Immature natural killer cell (primary cell): ENCODE measurements at regions not wholly inside any gene's neighbourhood (a gene's known extent, or its start where the extent isn't known, plus 50 kb on each side); places are given as distances from the start of the nearest gene placed in this dataset.

ENCODE experiments used
- DNase-seq, 3 donors: peaks; one replicate each; pipeline ENCODE4 v3.0.0; 2022; ENCODE audit warnings: mixed read lengths in 1 of 3
- H3K27ac Mint-ChIP-seq, 6 donors: one replicate each; pipeline ENCODE4 v1.8.0; 2020; ENCODE audit warnings: mixed read lengths in 6 of 6, mild to moderate bottlenecking in 5 of 6, inconsistent platforms in 4 of 6, moderate library complexity in 3 of 6
- H3K27me3 Mint-ChIP-seq, 3 donors: one replicate each; pipeline ENCODE4 v1.8.0; 2020 to 2021; ENCODE audit warnings: low read depth in 3 of 3, mild to moderate bottlenecking in 3 of 3, mixed read lengths in 3 of 3, moderate library complexity in 3 of 3, inconsistent platforms in 1 of 3
- H3K36me3 Mint-ChIP-seq, 3 donors: one replicate each; pipeline ENCODE4 v1.8.0; 2020; ENCODE audit warnings: mixed read lengths in 3 of 3, inconsistent platforms in 2 of 3, mild to moderate bottlenecking in 2 of 3
- H3K4me1 Mint-ChIP-seq, 2 donors: one replicate each; pipeline ENCODE4 v1.8.0; 2020; ENCODE audit warnings: inconsistent platforms in 2 of 2, mild to moderate bottlenecking in 2 of 2, mixed read lengths in 2 of 2, moderate library complexity in 1 of 2
- H3K4me3 Mint-ChIP-seq, 5 donors: one replicate each; pipeline ENCODE4 v1.8.0; 2020; ENCODE audit warnings: mild to moderate bottlenecking in 5 of 5, mixed read lengths in 5 of 5, inconsistent platforms in 3 of 5, moderate library complexity in 3 of 5
- H3K9me3 Mint-ChIP-seq, 6 donors: one replicate each; pipeline ENCODE4 v1.8.0; 2020; ENCODE audit warnings: mild to moderate bottlenecking in 6 of 6, mixed read lengths in 6 of 6, inconsistent platforms in 4 of 6, moderate library complexity in 3 of 6

- no peaks in the 10 kb centered on the region for H3K9me3 Mint-ChIP-seq
- peaks cover 0 to 9% (median 0%) of the 10 kb centered on the region in 3 donors for H3K27me3 Mint-ChIP-seq
- H3K27ac Mint-ChIP-seq, result peak overlapping the region in 1 of 6 donors; percentile 50
- no peak overlapping the region for H3K4me3 Mint-ChIP-seq
- DNase-seq, result no peak
- H3K36me3 Mint-ChIP-seq, result peaks cover 0 to 3% (median 0%) of the 10 kb centered on the region in 3 donors
- peaks cover 0 to 7% of the 10 kb centered on the region in 2 donors for H3K4me1 Mint-ChIP-seq
Observed at GRCh38 chr22:49550766-49551362, 276.8 kb downstream of the BRD1 start.

DNA sequence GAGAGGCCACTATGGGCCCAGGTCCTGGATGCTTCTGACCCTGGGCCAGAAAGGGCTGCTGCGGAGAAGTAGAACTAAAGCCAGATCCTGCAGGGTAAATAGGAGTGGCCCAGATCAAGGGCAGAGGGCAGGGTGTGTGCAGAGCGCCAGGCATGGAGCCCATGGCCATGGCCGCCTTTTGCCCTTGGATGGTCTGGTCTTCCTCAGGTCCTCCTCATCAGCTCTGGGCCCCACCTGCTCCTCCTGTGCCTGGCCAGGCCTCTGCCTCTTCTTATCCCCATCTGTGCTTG, 277.6 kb downstream of the BRD1 start:
- Mint-ChIP-seq H3K27ac (no peak overlapping the region), H3K27me3 (peaks cover 0 to 9% (median 0%) of the 10 kb centered on the region in 3 donors), H3K9me3 (no peaks in the 10 kb centered on the region), H3K36me3 (peaks cover 0 to 3% (median 0%) of the 10 kb centered on the region in 3 donors), H3K4me1 (peaks cover 0 to 7% of the 10 kb centered on the region in 2 donors), H3K4me3 (no peak overlapping the region)
- DNase-seq, result no peak

GRCh38 chr22:49549256-49550140, 278.2 kb downstream of the BRD1 start:
- no peak overlapping the region for H3K4me3 Mint-ChIP-seq
- H3K27ac Mint-ChIP-seq, result no peak overlapping the region
- H3K36me3 Mint-ChIP-seq, result peaks cover 0 to 3% (median 0%) of the 10 kb centered on the region in 3 donors
- no peak for DNase-seq
- peaks cover 0 to 9% (median 0%) of the 10 kb centered on the region in 3 donors for H3K27me3 Mint-ChIP-seq
- peaks cover 0 to 7% of the 10 kb centered on the region in 2 donors for H3K4me1 Mint-ChIP-seq
- no peaks in the 10 kb centered on the region for H3K9me3 Mint-ChIP-seq

- Mint-ChIP-seq H3K4me1 (peaks cover 0 to 7% of the 10 kb centered on the region in 2 donors), H3K27me3 (peaks cover 0 to 9% (median 0%) of the 10 kb centered on the region in 3 donors), H3K9me3 (no peaks in the 10 kb centered on the region), H3K27ac (no peak overlapping the region), H3K4me3 (no peak overlapping the region), H3K36me3 (peaks cover 0 to 3% (median 0%) of the 10 kb centered on the region in 3 donors)
- no peak for DNase-seq
Observed at GRCh38 chr22:49548356-49549202, 279.1 kb downstream of the BRD1 start.

GRCh38 chr22:49547751-49548239, 279.9 kb downstream of the BRD1 start:
- no peak for DNase-seq
- H3K9me3 Mint-ChIP-seq, result no peaks in the 10 kb centered on the region
- H3K27ac Mint-ChIP-seq, result no peak overlapping the region
- peaks cover 0 to 3% (median 0%) of the 10 kb centered on the region in 3 donors for H3K36me3 Mint-ChIP-seq
- peaks cover 0 to 7% of the 10 kb centered on the region in 2 donors for H3K4me1 Mint-ChIP-seq
- peaks cover 0 to 9% (median 0%) of the 10 kb centered on the region in 3 donors for H3K27me3 Mint-ChIP-seq
- no peak overlapping the region for H3K4me3 Mint-ChIP-seq

GRCh38 chr22:49546811-49547585, 280.7 kb downstream of the BRD1 start:
- Mint-ChIP-seq H3K4me1 (peaks cover 0 to 7% of the 10 kb centered on the region in 2 donors), H3K4me3 (no peak overlapping the region), H3K27me3 (peaks cover 0 to 8% (median 0%) of the 10 kb centered on the region in 3 donors), H3K9me3 (no peaks in the 10 kb centered on the region), H3K27ac (no peak overlapping the region), H3K36me3 (peaks cover 0 to 3% (median 0%) of the 10 kb centered on the region in 3 donors)
- no peak for DNase-seq

GRCh38 chr22:49545606-49546005, 282.1 kb downstream of the BRD1 start:
- Mint-ChIP-seq H3K27ac (no peak overlapping the region), H3K27me3 (peaks cover 0 to 4% (median 0%) of the 10 kb centered on the region in 3 donors), H3K4me3 (no peak overlapping the region), H3K36me3 (peaks cover 0 to 2% (median 0%) of the 10 kb centered on the region in 3 donors), H3K4me1 (peaks cover 0 to 6% of the 10 kb centered on the region in 2 donors), H3K9me3 (no peaks in the 10 kb centered on the region)
- no peak for DNase-seq

- Mint-ChIP-seq H3K27ac (no peak overlapping the region), H3K36me3 (no peaks in the 10 kb centered on the region), H3K4me3 (no peak overlapping the region), H3K9me3 (no peaks in the 10 kb centered on the region), H3K4me1 (peaks cover 0 to 4% of the 10 kb centered on the region in 2 donors), H3K27me3 (peaks cover 0 to 2% (median 0%) of the 10 kb centered on the region in 3 donors)
- DNase-seq, result no peak
Observed at GRCh38 chr22:49544286-49544685, 283.4 kb downstream of the BRD1 start.

DNA sequence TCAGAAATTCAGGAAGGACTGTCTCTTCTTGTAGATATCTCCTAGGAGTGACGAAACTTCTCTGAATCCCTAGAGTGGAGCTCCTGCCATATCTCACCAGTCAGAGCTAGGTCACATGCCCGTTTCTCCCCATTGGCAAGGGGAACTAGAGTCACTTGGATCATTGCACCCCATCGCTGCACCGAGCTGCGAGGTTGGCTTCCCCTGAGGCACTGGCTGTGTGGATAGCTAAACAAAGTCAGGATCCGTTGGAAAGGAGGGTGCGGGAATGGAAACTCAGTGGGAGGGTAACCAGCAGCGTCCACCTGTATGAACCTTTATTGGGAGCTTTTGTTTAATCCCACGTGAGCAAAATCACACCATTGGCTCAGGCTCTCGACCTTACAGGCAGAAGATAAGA, 283.8 kb downstream of the BRD1 start:
- Mint-ChIP-seq H3K4me1 (peaks cover 0 to 5% of the 10 kb centered on the region in 2 donors), H3K36me3 (no peaks in the 10 kb centered on the region), H3K27ac (no peak overlapping the region), H3K4me3 (no peak overlapping the region), H3K27me3 (peaks cover 0 to 2% (median 0%) of the 10 kb centered on the region in 3 donors), H3K9me3 (no peaks in the 10 kb centered on the region)
- no peak for DNase-seq

DNA sequence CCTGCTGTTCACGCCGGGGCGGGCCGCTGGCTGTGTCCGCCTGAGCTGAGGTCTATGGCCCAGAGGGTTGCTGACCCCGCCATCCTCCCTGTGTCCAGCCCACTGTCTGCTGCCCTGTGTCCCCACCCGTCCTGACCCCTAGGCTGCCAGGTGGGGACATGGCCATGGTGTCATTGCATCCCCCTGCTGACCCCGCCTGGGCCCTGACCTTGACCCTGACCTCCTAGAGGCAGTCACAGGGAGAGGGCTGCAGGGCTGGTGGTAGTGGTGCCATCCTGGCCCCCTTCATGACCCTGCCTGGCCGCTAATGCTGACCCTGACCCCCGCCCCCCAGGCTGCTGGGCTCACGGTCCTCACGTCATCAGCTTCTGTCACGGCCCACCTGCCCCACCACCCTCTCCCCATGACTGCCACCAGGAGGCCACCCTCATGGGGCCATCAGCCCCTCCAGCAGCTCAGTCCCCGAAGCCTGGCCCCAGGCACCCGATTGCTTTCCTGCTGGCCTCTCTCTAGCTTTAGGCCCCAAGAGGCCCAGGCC, 285.9 kb downstream of the BRD1 start:
- H3K9me3 Mint-ChIP-seq, result no peaks in the 10 kb centered on the region
- H3K27ac Mint-ChIP-seq, result no peak overlapping the region
- peaks cover 0 to 5% of the 10 kb centered on the region in 2 donors for H3K4me1 Mint-ChIP-seq
- H3K27me3 Mint-ChIP-seq, result no peaks in the 10 kb centered on the region
- no peak overlapping the region for H3K4me3 Mint-ChIP-seq
- H3K36me3 Mint-ChIP-seq, result no peaks in the 10 kb centered on the region
- DNase-seq, result no peak

- no peaks in the 10 kb centered on the region for H3K27me3 Mint-ChIP-seq
- no peaks in the 10 kb centered on the region for H3K9me3 Mint-ChIP-seq
- H3K4me3 Mint-ChIP-seq, result no peak overlapping the region
- peaks cover 0 to 3% of the 10 kb centered on the region in 2 donors for H3K4me1 Mint-ChIP-seq
- H3K36me3 Mint-ChIP-seq, result no peaks in the 10 kb centered on the region
- no peak for DNase-seq
- H3K27ac Mint-ChIP-seq, result no peak overlapping the region
Observed at GRCh38 chr22:49540913-49541692, 286.6 kb downstream of the BRD1 start.

GRCh38 chr22:49540084-49540912, 287.4 kb downstream of the BRD1 start:
- no peak for DNase-seq
- Mint-ChIP-seq H3K9me3 (no peaks in the 10 kb centered on the region), H3K27ac (no peak overlapping the region), H3K27me3 (no peaks in the 10 kb centered on the region), H3K4me1 (peaks cover 0 to 2% of the 10 kb centered on the region in 2 donors), H3K4me3 (no peak overlapping the region), H3K36me3 (no peaks in the 10 kb centered on the region)
